HEK293T (cell line): ENCODE measurements at regions not wholly inside any gene's neighbourhood (a gene's known extent, or its start where the extent isn't known, plus 50 kb on each side); places are given as distances from the start of the nearest gene placed in this dataset.

ENCODE experiments used
- ARNT ChIP-seq: fragments of 450-650 bp; IDR thresholded peaks from 2 replicates; pipeline ENCODE4 v1.6.1; 2017; ENCODE audit warnings: mild to moderate bottlenecking
- BHLHE40 ChIP-seq: fragments of 450-650 bp; IDR thresholded peaks from 2 replicates; pipeline ENCODE4 v1.6.1; 2016; ENCODE audit warnings: mild to moderate bottlenecking, moderate library complexity, borderline replicate concordance
- CTBP1 ChIP-seq: fragments of 450-650 bp; IDR thresholded peaks from 2 replicates; pipeline ENCODE4 v1.6.1; 2016; ENCODE audit warnings: borderline replicate concordance
- FOXA1 ChIP-seq: fragments of 450-650 bp; IDR thresholded peaks from 2 replicates; pipeline ENCODE4 v1.6.1; 2016; ENCODE audit warnings: mild to moderate bottlenecking
- FOXK2 ChIP-seq: fragments of 450-650 bp; IDR thresholded peaks from 2 replicates; pipeline ENCODE4 v1.6.1; 2016; ENCODE audit warnings: mild to moderate bottlenecking
- FOXM1 ChIP-seq: fragments of 450-650 bp; IDR thresholded peaks from 2 replicates; pipeline ENCODE4 v1.6.1; 2017; ENCODE audit warnings: mild to moderate bottlenecking, borderline replicate concordance
- HDGF ChIP-seq: fragments of 450-650 bp; IDR thresholded peaks from 2 replicates; pipeline ENCODE4 v1.6.1; 2017; ENCODE audit warnings: antibody characterized with exemption, borderline replicate concordance
- NFRKB ChIP-seq: fragments of 450-650 bp; IDR thresholded peaks from 2 replicates; pipeline ENCODE4 v1.6.1; 2016; ENCODE audit warnings: mild to moderate bottlenecking, moderate library complexity
- SP1 ChIP-seq: fragments of 450-650 bp; IDR thresholded peaks from 2 replicates; pipeline ENCODE4 v1.6.1; 2017
- ZNF384 ChIP-seq: fragments of 450-650 bp; IDR thresholded peaks from 2 replicates; pipeline ENCODE4 v1.6.1; 2016

GRCh38 chr11:106172386-106172991, 95.0 kb downstream of the AASDHPPT start:
- TF ChIP-seq BHLHE40 (no peak), FOXM1 (no peak), FOXK2 (no peak), ARNT (no peak), ZNF384 (no peak), SP1 (no peak), HDGF (no peak), CTBP1 (no peak), NFRKB (no peak), FOXA1 (no peak)
